WERI-Rb-1 (cell line): ENCODE measurements at regions not wholly inside any gene's neighbourhood (a gene's known extent, or its start where the extent isn't known, plus 50 kb on each side); places are given as distances from the start of the nearest gene placed in this dataset.

Source experiments
- DNase-seq: peaks from one replicate; pipeline ENCODE4 v3.0.0-alpha.2; 2020
- H3K27ac ChIP-seq: fragments of 250-450 bp; sonication (Bioruptor Pico); 2 replicates; pipeline ENCODE4 v1.5.1; 2020; ENCODE audit warnings: mild to moderate bottlenecking, moderate library complexity
- H3K27me3 ChIP-seq: fragments of 250-450 bp; sonication (Bioruptor Pico); 2 replicates; pipeline ENCODE4 v1.5.1; 2021; ENCODE audit warnings: mild to moderate bottlenecking, low read depth, moderate library complexity; ENCODE audit not compliant: insufficient read depth, severe bottlenecking
- H3K36me3 ChIP-seq: fragments of 250-450 bp; sonication (Bioruptor Pico); 2 replicates; pipeline ENCODE4 v1.5.1; 2020; ENCODE audit warnings: mild to moderate bottlenecking, moderate library complexity
- H3K4me3 ChIP-seq: 2 replicates; pipeline ENCODE4 v1.5.1; 2011; ENCODE audit warnings: low read depth, mild to moderate bottlenecking, control low read depth, low read length
- H3K9me3 ChIP-seq: fragments of 250-450 bp; sonication (Bioruptor Pico); 2 replicates; pipeline ENCODE4 v1.5.1; 2021; ENCODE audit warnings: mild to moderate bottlenecking, moderate library complexity; ENCODE audit not compliant: severe bottlenecking
- CTCF ChIP-seq: IDR thresholded peaks from 2 replicates; pipeline ENCODE4 v1.5.1; 2011; ENCODE audit warnings: low read depth, mild to moderate bottlenecking, control low read depth, inconsistent platforms, low read length

- Histone ChIP-seq H3K27ac (no peak overlapping the region), H3K9me3 (no peaks in the 10 kb centered on the region), H3K4me3 (no peak overlapping the region), H3K27me3 (no peaks in the 10 kb centered on the region), H3K36me3 (no peaks in the 10 kb centered on the region)
- no peak for TF ChIP-seq CTCF
- no peak for DNase-seq
Observed at GRCh38 chr3:157769378-157769777, 266.2 kb upstream of the VEPH1 start.

GRCh38 chr3:157767607-157768006 is 264.4 kb upstream of the VEPH1 start:
- Histone ChIP-seq H3K4me3 (no peak overlapping the region), H3K27ac (no peak overlapping the region), H3K36me3 (no peaks in the 10 kb centered on the region), H3K9me3 (no peaks in the 10 kb centered on the region), H3K27me3 (no peaks in the 10 kb centered on the region)
- no peak for DNase-seq
- no peak for TF ChIP-seq CTCF

- Histone ChIP-seq H3K27me3 (no peaks in the 10 kb centered on the region), H3K27ac (no peak overlapping the region), H3K4me3 (no peak overlapping the region), H3K36me3 (no peaks in the 10 kb centered on the region), H3K9me3 (no peaks in the 10 kb centered on the region)
- TF ChIP-seq CTCF: no peak
- DNase-seq: no peak
Observed at GRCh38 chr3:157763644-157764043, 260.4 kb upstream of the VEPH1 start.

GRCh38 chr3:157759311-157759710 is 256.1 kb upstream of the VEPH1 start:
- Histone ChIP-seq H3K4me3 (no peak overlapping the region), H3K27ac (no peak overlapping the region), H3K9me3 (no peaks in the 10 kb centered on the region), H3K27me3 (no peaks in the 10 kb centered on the region), H3K36me3 (no peaks in the 10 kb centered on the region)
- DNase-seq: no peak
- TF ChIP-seq CTCF: no peak

GRCh38 chr3:157755233-157755632 is 252.0 kb upstream of the VEPH1 start:
- DNase-seq: no peak
- Histone ChIP-seq H3K27me3 (no peaks in the 10 kb centered on the region), H3K4me3 (no peak overlapping the region), H3K9me3 (no peaks in the 10 kb centered on the region), H3K27ac (no peak overlapping the region), H3K36me3 (no peaks in the 10 kb centered on the region)
- no peak for TF ChIP-seq CTCF

GRCh38 chr3:157754451-157754850 is 251.2 kb upstream of the VEPH1 start:
- H3K36me3 ChIP-seq: no peaks in the 10 kb centered on the region
- TF ChIP-seq CTCF: no peak
- no peak overlapping the region for H3K4me3 ChIP-seq
- no peaks in the 10 kb centered on the region for H3K9me3 ChIP-seq
- no peak overlapping the region for H3K27ac ChIP-seq
- DNase-seq: no peak
- no peaks in the 10 kb centered on the region for H3K27me3 ChIP-seq
